Erythroblast (primary cell): ENCODE measurements at regions not wholly inside any gene's neighbourhood (a gene's known extent, or its start where the extent isn't known, plus 50 kb on each side); places are given as distances from the start of the nearest gene placed in this dataset.

Experiments
- GATA1 ChIP-seq: IDR thresholded peaks from 2 replicates; pipeline ENCODE4 v1.6.1; 2011; ENCODE audit warnings: low read depth, mild to moderate bottlenecking, control low read depth, low read length, moderate library complexity
- POLR2A ChIP-seq: IDR thresholded peaks from 2 replicates; pipeline ENCODE4 v1.6.1; 2011; ENCODE audit warnings: mild to moderate bottlenecking, low read length

DNA sequence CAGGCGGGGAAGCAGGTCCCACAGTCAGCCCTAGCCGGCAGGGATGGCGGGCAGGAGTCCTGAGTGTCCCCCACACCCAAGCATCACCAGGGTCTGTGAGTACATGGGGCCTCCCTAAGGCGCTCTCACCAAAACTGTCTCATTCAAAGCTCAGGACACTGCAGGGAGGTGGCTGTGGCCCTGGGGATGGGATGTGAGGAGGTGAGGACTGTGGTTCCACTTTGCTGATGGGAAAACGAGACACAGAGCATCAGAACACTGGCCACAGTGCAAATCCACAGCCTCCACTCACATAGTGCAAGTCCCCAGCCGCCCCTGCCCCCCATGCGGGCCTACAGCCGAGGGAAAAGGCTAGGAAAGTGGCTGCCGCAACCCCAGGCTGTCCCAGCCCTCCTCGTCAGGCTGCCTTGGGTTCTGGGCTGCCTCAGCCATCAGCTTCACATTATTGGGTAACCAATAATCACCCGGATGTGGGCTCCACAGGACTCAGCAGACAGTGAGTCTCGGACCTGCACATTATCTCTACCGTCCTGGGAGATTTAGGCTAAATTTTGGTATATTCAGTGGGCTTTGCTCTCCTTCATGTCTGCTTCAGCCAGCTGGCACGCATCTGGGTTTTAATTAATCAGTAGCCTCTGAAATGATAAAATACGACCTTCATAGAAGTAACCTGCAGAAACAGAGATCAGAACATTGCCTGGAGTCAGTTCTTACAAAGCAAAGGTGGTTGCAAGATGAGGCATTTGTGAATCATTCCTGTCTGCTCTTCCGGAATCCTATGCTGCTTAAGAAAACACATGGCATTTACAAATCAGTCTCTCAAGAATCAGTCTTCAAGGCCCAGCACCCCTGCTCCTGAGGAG lies 77.0 kb downstream of the SOX1 start:
- TF ChIP-seq GATA1 (no peak), POLR2A (no peak)
